K562 (cell line): ENCODE measurements at regions not wholly inside any gene's neighbourhood (a gene's known extent, or its start where the extent isn't known, plus 50 kb on each side); places are given as distances from the start of the nearest gene placed in this dataset.

Source experiments
- AFF1 ChIP-seq, 2 experiments: fragments of 450-650 bp; IDR thresholded peaks; 2 replicates each; pipeline ENCODE4 v1.6.1; 2018; ENCODE audit warnings: mild to moderate bottlenecking in 2 of 2, low read depth in 1 of 2; ENCODE audit not compliant: partially characterized antibody in 2 of 2
- BHLHE40 ChIP-seq: IDR thresholded peaks from 2 replicates; pipeline ENCODE4 v1.6.1; 2011; ENCODE audit warnings: low read length, improper control_type of control experiment
- CREB3L1 ChIP-seq: fragments of 450-650 bp; IDR thresholded peaks from 2 replicates; pipeline ENCODE4 v1.6.1; 2014; ENCODE audit warnings: low read depth, mild to moderate bottlenecking, moderate library complexity, borderline replicate concordance
- CUX1 ChIP-seq: fragments of 200-800 bp; sonication (Bioruptor generic); IDR thresholded peaks from 2 replicates; pipeline ENCODE4 v1.6.1; 2016; ENCODE audit warnings: missing genetic modification characterization, missing compliant biosample characterization
- GABPB1 ChIP-seq: sonication (generic); formaldehyde crosslinking; IDR thresholded peaks from 2 replicates; pipeline ENCODE4 v1.8.0; 2022; ENCODE audit warnings: mild to moderate bottlenecking, missing genetic modification reagents
- MTA3 ChIP-seq: fragments of 450-650 bp; formaldehyde crosslinking; IDR thresholded peaks from 2 replicates; pipeline ENCODE4 v1.6.1; 2017; ENCODE audit warnings: mild to moderate bottlenecking, borderline replicate concordance
- RFX7 ChIP-seq: fragments of 250-450 bp; sonication (Bioruptor Pico); IDR thresholded peaks from 2 replicates; pipeline ENCODE4 v1.5.1; 2021; ENCODE audit warnings: mild to moderate bottlenecking
- SMARCA5 ChIP-seq: fragments of 450-650 bp; IDR thresholded peaks from 2 replicates; pipeline ENCODE4 v1.6.1; 2016
- SP1 ChIP-seq: sonication (generic); formaldehyde crosslinking; IDR thresholded peaks from 2 replicates; pipeline ENCODE4 v1.8.1; 2022; ENCODE audit warnings: mild to moderate bottlenecking, missing genetic modification reagents
- SRSF7 ChIP-seq: fragments of 200-400 bp; formaldehyde crosslinking; optimal IDR thresholded peaks from 2 replicates; pipeline ENCODE3; 2017; ENCODE audit warnings: mild to moderate bottlenecking, low read depth, low read length
- THRA ChIP-seq: fragments of 450-650 bp; IDR thresholded peaks from 2 replicates; pipeline ENCODE4 v1.6.1; 2017; ENCODE audit warnings: mild to moderate bottlenecking, moderate library complexity
- ZBTB5 ChIP-seq: fragments of 450-650 bp; IDR thresholded peaks from 2 replicates; pipeline ENCODE4 v1.6.1; 2017; ENCODE audit warnings: antibody characterized with exemption
- ZNF24 ChIP-seq: fragments of 450-650 bp; IDR thresholded peaks from 2 replicates; pipeline ENCODE4 v1.6.1; 2016

- TF ChIP-seq CREB3L1 (peak; percentile 29; the same call in 1 of the 2 replicates), SMARCA5 (no peak), BHLHE40 (no peak; the same call in 1 of the 2 replicates), SP1 (CRISPR knock-in tag) (no peak), ZBTB5 (no peak), MTA3 (0 out of 2 replicates have a peak, but pooled peaks have one; percentile 67), ZNF24 (peak; percentile 15; the same call in 1 of the 2 replicates), AFF1 (IDR thresholded peaks at IDR 0.05; ENCODE audit: low read depth in 1 of 2, partially characterized antibody in 2 of 2) (peak; percentile 44 to 58), RFX7 (CRISPR knock-in tag) (no peak), GABPB1 (CRISPR knock-in tag) (0 out of 2 replicates have a peak, but pooled peaks have one; percentile 34), SRSF7 (no peak), CUX1 (CRISPR knock-in tag) (peak; percentile 53; the same call in 1 of the 2 replicates), THRA (no peak)
These were observed 268.9 kb upstream of the MAF start (continued) for GRCh38 chr16:79869304-79870015.
